B cell (primary cell): ENCODE measurements at regions not wholly inside any gene's neighbourhood (a gene's known extent, or its start where the extent isn't known, plus 50 kb on each side); places are given as distances from the start of the nearest gene placed in this dataset.

Experiments used
- ATAC-seq: fragments of 200-7000 bp; cut with Tn5 transposase; one replicate; pipeline ENCODE4 v1.10.0; 2021; ENCODE audit warnings: low read depth, mild to moderate bottlenecking, moderate number of reproducible peaks, moderate library complexity
- CTCF ChIA-PET: fragments of 350-600 bp; sonication (Branson Sonifier 250); formaldehyde crosslinking; loops from one replicate; lab custom pipeline; 2021; ENCODE audit warnings: antibody characterized with exemption, inconsistent platforms; lab: Charles Lee
- POLR2A ChIA-PET: fragments of 350-600 bp; sonication (Branson Sonifier 250); formaldehyde crosslinking; loops from one replicate; lab custom pipeline; 2021; ENCODE audit warnings: antibody characterized with exemption; lab: Charles Lee
- DNase-seq: peaks from one replicate; pipeline ENCODE4 v3.0.0; 2013
- H2AFZ ChIP-seq: 2 replicates; pipeline ENCODE4 v1.6.1; 2012; ENCODE audit warnings: mild to moderate bottlenecking, low read depth, low read length; ENCODE audit not compliant: insufficient read depth, poor library complexity, severe bottlenecking
- H3K27ac ChIP-seq, 2 donors: 1 replicate in 1 of 2; 2 replicates in 1 of 2; pipeline ENCODE4 v1.5.1; 2012 to 2013; ENCODE audit warnings: low read length in 2 of 2, mild to moderate bottlenecking in 2 of 2, moderate library complexity in 1 of 2
- H3K27me3 ChIP-seq, 4 experiments: fragments of 200-600 bp in 1 of 4; sonication (generic) in 1 of 4; replicated peaks in 1 of 4; 1 replicate in 2 of 4; 2 replicates in 2 of 4; pipeline versions ENCODE4 v1.6.1 to v1.7.0; 2013 to 2016; ENCODE audit warnings: low read length in 3 of 4, mild to moderate bottlenecking in 2 of 4, mixed read lengths in 1 of 4, moderate library complexity in 1 of 4; ENCODE audit not compliant: insufficient read depth in 4 of 4, control insufficient read depth in 3 of 4; ENCODE audit errors: control extremely low read depth in 1 of 4
- H3K36me3 ChIP-seq, 2 experiments: replicated peaks in 1 of 2; 1 replicate in 1 of 2; 2 replicates in 1 of 2; pipeline versions ENCODE4 v1.6.1 to v1.7.1; 2013; ENCODE audit warnings: low read length in 1 of 2; ENCODE audit not compliant: insufficient read depth in 2 of 2, control insufficient read depth in 1 of 2; ENCODE audit errors: control extremely low read depth in 1 of 2, extremely low read depth in 1 of 2
- H3K4me1 ChIP-seq, 2 donors: fragments of 200-600 bp in 1 of 2; sonication (generic) in 1 of 2; 1 replicate in 1 of 2; 2 replicates in 1 of 2; pipeline versions ENCODE4 v1.5.1 to v1.6.1; 2013 to 2017; ENCODE audit warnings: low read length in 2 of 2; ENCODE audit not compliant: control insufficient read depth in 2 of 2, insufficient read depth in 2 of 2
- H3K4me2 ChIP-seq: replicated peaks from 2 replicates; pipeline ENCODE3; 2012; ENCODE audit warnings: mild to moderate bottlenecking, low read depth, low read length; ENCODE audit not compliant: poor library complexity, severe bottlenecking
- H3K4me3 ChIP-seq, 5 experiments: fragments of 200-600 bp in 1 of 5; sonication (generic) in 1 of 5; 1 replicate in 3 of 5; 2 replicates in 2 of 5; pipeline versions ENCODE4 v1.5.1 to v1.7.0; 2011 to 2016; ENCODE audit warnings: low read length in 4 of 5, mild to moderate bottlenecking in 4 of 5, low read depth in 2 of 5, control low read depth in 1 of 5, moderate library complexity in 1 of 5; ENCODE audit not compliant: insufficient read depth in 1 of 5; ENCODE audit errors: control extremely low read depth in 1 of 5, extremely low read depth in 1 of 5
- H3K79me2 ChIP-seq: fragments of 200-600 bp; sonication (generic); one replicate; pipeline ENCODE4 v1.6.0; 2016; ENCODE audit warnings: low read length; ENCODE audit not compliant: control insufficient read depth, insufficient read depth
- H3K9ac ChIP-seq: fragments of 200-600 bp; sonication (generic); 2 replicates; pipeline ENCODE4 v1.6.1; 2017; ENCODE audit warnings: mild to moderate bottlenecking, low read length, moderate library complexity
- H3K9me3 ChIP-seq, 3 donors: one replicate each; pipeline versions ENCODE4 v1.6.1 to v1.7.1; 2013; ENCODE audit warnings: low read length in 2 of 3; ENCODE audit not compliant: control insufficient read depth in 2 of 3, insufficient read depth in 1 of 3; ENCODE audit errors: control extremely low read depth in 1 of 3
- H4K20me1 ChIP-seq: 2 replicates; pipeline ENCODE4 v1.6.0; 2012; ENCODE audit warnings: mild to moderate bottlenecking, low read length; ENCODE audit not compliant: insufficient read depth, control insufficient read depth, poor library complexity, severe bottlenecking
- H3K27ac Mint-ChIP-seq: one replicate; pipeline ENCODE4 v1.8.0; 2021; ENCODE audit warnings: mixed read lengths
- H3K27me3 Mint-ChIP-seq: one replicate; pipeline ENCODE4 v1.8.0; 2021; ENCODE audit warnings: mixed read lengths
- H3K4me1 Mint-ChIP-seq: one replicate; pipeline ENCODE4 v1.8.0; 2021; ENCODE audit warnings: mixed read lengths
- H3K4me3 Mint-ChIP-seq: one replicate; pipeline ENCODE4 v1.8.0; 2021; ENCODE audit warnings: mixed read lengths
- H3K9me3 Mint-ChIP-seq: one replicate; pipeline ENCODE4 v1.8.0; 2022; ENCODE audit warnings: mixed read lengths; ENCODE audit not compliant: insufficient read depth
- EZH2 ChIP-seq: IDR thresholded peaks from 2 replicates; pipeline ENCODE4 v1.6.1; 2012; ENCODE audit warnings: borderline replicate concordance, low read depth, mild to moderate bottlenecking, moderate library complexity, low read length; ENCODE audit not compliant: insufficient read depth, poor library complexity, severe bottlenecking
- WGBS: methylation state at CpG from one replicate; pipeline ENCODE4 v1.1.5; 2013; ENCODE audit warnings: missing lambda C conversion rate; ENCODE audit not compliant: insufficient coverage; 5-methylcytosine and 5-hydroxymethylcytosine counted together
- intact Hi-C: fragments of 100-400 bp; cut with micrococcal nuclease; formaldehyde crosslinking; loops from one replicate; pipeline ENCODE4 v1.10.0; 2022
- TF ChIP-seq, protein P1 (sequence below): fragments of 200-600 bp; IDR thresholded peaks from one replicate; pipeline ENCODE4 v1.8.0; 2022; ENCODE audit warnings: antibody characterized with exemption, mild to moderate bottlenecking

DNA sequence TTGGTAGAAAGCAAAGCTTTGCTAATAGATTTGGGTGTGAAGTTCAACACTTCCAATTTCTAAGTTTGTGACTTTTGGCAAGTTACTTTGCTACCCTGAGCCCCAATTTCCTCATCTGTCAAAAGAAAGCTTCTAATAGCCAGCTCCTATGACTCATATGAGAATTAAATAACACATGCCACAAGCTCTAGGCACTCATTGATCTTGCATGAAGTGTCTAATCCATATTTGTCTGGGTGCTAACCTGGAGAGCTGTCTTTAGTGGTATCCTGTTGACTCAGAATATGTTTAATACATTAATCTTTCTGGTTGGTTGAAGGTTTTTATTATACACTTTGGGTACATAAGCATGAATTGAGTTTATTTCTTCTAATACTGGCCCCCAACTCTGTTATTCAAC, 188.8 kb downstream of the POSTN start:
- H3K27ac ChIP-seq, result no peak overlapping the region
- ATAC-seq (no peak), DNase-seq (no peak)
- no peaks in the 10 kb centered on the region for H4K20me1 ChIP-seq
- Mint-ChIP-seq H3K4me3 (no peak overlapping the region), H3K9me3 (peaks cover 2% of the 10 kb centered on the region), H3K27ac (no peak overlapping the region), H3K4me1 (no peaks in the 10 kb centered on the region), H3K27me3 (no peaks in the 10 kb centered on the region)
- no peak overlapping the region for H3K9ac ChIP-seq
- H3K27me3 ChIP-seq, result no peaks in the 10 kb centered on the region
- H3K4me2 ChIP-seq, result no peak overlapping the region
- H3K36me3 ChIP-seq, result no peaks in the 10 kb centered on the region
- H3K4me3 ChIP-seq, result no peak overlapping the region
- H2AFZ ChIP-seq, result no peak overlapping the region
- intact Hi-C loops, result no loop called here
- no peak for TF ChIP-seq EZH2
- TF ChIP-seq, protein P1, sequence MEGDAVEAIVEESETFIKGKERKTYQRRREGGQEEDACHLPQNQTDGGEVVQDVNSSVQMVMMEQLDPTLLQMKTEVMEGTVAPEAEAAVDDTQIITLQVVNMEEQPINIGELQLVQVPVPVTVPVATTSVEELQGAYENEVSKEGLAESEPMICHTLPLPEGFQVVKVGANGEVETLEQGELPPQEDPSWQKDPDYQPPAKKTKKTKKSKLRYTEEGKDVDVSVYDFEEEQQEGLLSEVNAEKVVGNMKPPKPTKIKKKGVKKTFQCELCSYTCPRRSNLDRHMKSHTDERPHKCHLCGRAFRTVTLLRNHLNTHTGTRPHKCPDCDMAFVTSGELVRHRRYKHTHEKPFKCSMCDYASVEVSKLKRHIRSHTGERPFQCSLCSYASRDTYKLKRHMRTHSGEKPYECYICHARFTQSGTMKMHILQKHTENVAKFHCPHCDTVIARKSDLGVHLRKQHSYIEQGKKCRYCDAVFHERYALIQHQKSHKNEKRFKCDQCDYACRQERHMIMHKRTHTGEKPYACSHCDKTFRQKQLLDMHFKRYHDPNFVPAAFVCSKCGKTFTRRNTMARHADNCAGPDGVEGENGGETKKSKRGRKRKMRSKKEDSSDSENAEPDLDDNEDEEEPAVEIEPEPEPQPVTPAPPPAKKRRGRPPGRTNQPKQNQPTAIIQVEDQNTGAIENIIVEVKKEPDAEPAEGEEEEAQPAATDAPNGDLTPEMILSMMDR, result no peak
- H3K79me2 ChIP-seq, result no peaks in the 10 kb centered on the region
- ChIA-PET POLR2A (no interaction called here), CTCF (no interaction called here)
- no peaks in the 10 kb centered on the region for H3K4me1 ChIP-seq
- no peaks in the 10 kb centered on the region for H3K9me3 ChIP-seq

DNA sequence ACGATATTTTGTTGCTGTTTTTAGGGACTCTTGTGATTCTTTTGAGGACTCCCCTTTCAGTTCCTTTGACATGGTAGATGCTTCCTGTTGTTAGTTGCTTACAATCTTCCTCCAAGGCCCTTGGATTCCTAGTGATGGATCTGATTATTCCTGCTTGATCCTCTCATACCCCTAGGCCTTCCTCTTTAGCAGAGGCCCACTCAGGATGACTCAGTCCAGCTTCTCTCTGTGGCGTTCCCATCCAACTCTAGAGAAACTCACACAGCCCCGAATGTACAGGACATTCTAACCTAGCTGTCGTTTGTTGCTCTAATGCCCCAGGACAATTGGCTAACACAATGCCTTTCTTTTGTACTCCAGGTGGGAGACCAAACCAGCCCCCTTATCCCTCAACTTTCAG, 191.4 kb downstream of the POSTN start:
- TF ChIP-seq, protein P1, result no peak
- TF ChIP-seq EZH2, result no peak
- Mint-ChIP-seq H3K4me3 (no peak overlapping the region), H3K27ac (no peak overlapping the region), H3K4me1 (no peaks in the 10 kb centered on the region), H3K27me3 (no peaks in the 10 kb centered on the region), H3K9me3 (peaks cover 4% of the 10 kb centered on the region)
- ChIA-PET CTCF (no interaction called here), POLR2A (no interaction called here)
- H3K4me1 ChIP-seq, result no peaks in the 10 kb centered on the region
- ATAC-seq (no peak), DNase-seq (no peak)
- no peak overlapping the region for H3K4me3 ChIP-seq
- no peak overlapping the region for H2AFZ ChIP-seq
- H3K9me3 ChIP-seq, result no peaks in the 10 kb centered on the region
- no peaks in the 10 kb centered on the region for H3K79me2 ChIP-seq
- no peak overlapping the region for H3K4me2 ChIP-seq
- no peaks in the 10 kb centered on the region for H3K27me3 ChIP-seq
- H3K27ac ChIP-seq, result no peak overlapping the region
- WGBS, result 85% methylated on average over 4 of the region's 4 CpGs
- H4K20me1 ChIP-seq, result no peaks in the 10 kb centered on the region
- no peak overlapping the region for H3K9ac ChIP-seq
- H3K36me3 ChIP-seq, result no peaks in the 10 kb centered on the region
- intact Hi-C loops, result no loop called here
